Fibroblast of mammary gland (primary cell): ENCODE measurements at regions not wholly inside any gene's neighbourhood (a gene's known extent, or its start where the extent isn't known, plus 50 kb on each side); places are given as distances from the start of the nearest gene placed in this dataset.

ENCODE experiments used
- DNase-seq: peaks from one replicate; pipeline ENCODE4 v3.0.0-alpha.2; 2010; ENCODE audit warnings: low read depth
- H3K4me3 ChIP-seq: 2 replicates; pipeline ENCODE4 v1.5.1; 2011; ENCODE audit warnings: low read depth, mild to moderate bottlenecking, low read length, moderate library complexity; ENCODE audit not compliant: control insufficient read depth
- CTCF ChIP-seq: conservative IDR thresholded peaks from 2 replicates; pipeline ENCODE4 v1.5.1; 2011; ENCODE audit warnings: low read depth, low read length, inconsistent platforms; ENCODE audit not compliant: control insufficient read depth, insufficient read depth

GRCh38 chrX:33385546-33385945 is 174.2 kb upstream of the DMD start:
- H3K4me3 ChIP-seq, result no peak overlapping the region
- DNase-seq, result no peak
- TF ChIP-seq CTCF, result no peak

- no peak for TF ChIP-seq CTCF
- no peak for DNase-seq
- H3K4me3 ChIP-seq, result no peak overlapping the region
Observed at GRCh38 chrX:33379839-33380238, 168.5 kb upstream of the DMD start.

- no peak for TF ChIP-seq CTCF
- no peak for DNase-seq
- no peak overlapping the region for H3K4me3 ChIP-seq
Observed at GRCh38 chrX:33357606-33358005, 146.3 kb upstream of the DMD start.

GRCh38 chrX:33339219-33339618 is 127.9 kb upstream of the DMD start:
- no peak overlapping the region for H3K4me3 ChIP-seq
- TF ChIP-seq CTCF, result no peak
- peak; percentile 15 for DNase-seq

- DNase-seq, result peak; percentile 29
- no peak overlapping the region for H3K4me3 ChIP-seq
- peak; percentile 51 for TF ChIP-seq CTCF
Observed at GRCh38 chrX:33336783-33337182, 125.4 kb upstream of the DMD start.

GRCh38 chrX:33333271-33333670 is 121.9 kb upstream of the DMD start:
- no peak overlapping the region for H3K4me3 ChIP-seq
- no peak for TF ChIP-seq CTCF
- DNase-seq, result no peak

- peak; percentile 12 for DNase-seq
- no peak overlapping the region for H3K4me3 ChIP-seq
- no peak for TF ChIP-seq CTCF
Observed at GRCh38 chrX:33330798-33331197, 119.4 kb upstream of the DMD start.
